ENCODE measurements at regions not wholly inside any gene's neighbourhood (a gene's known extent, or its start where the extent isn't known, plus 50 kb on each side); places are given as distances from the start of the nearest gene placed in this dataset.

GRCh38 chr15:91473894-91474545, 374.0 kb downstream of the SV2B start:
- TF ChIP-seq MAX (IDR thresholded peaks at IDR 0.05) (no peak), CTCF (IDR thresholded peaks at IDR 0.05 in 2 of 3, conservative IDR thresholded peaks at IDR 0.05 in 1 of 3; ENCODE audit: borderline replicate concordance in 1 of 3, insufficient read depth in 1 of 3, low read depth in 2 of 3, low read length in 2 of 3) (no peak), REST (IDR thresholded peaks at IDR 0.05; ENCODE audit: low read depth) (no peak), EZH2 (IDR thresholded peaks at IDR 0.05) (no peak), YY1 (IDR thresholded peaks at IDR 0.05; ENCODE audit: extremely low read depth, insufficient replicate concordance, low read depth, low read length) (no peak), CEBPB (IDR thresholded peaks at IDR 0.05; ENCODE audit: low read depth) (no peak), JUND (IDR thresholded peaks at IDR 0.05) (no peak)

Measured in HCT116 (cell line).